ENCODE measurements at regions not wholly inside any gene's neighbourhood (a gene's known extent, or its start where the extent isn't known, plus 50 kb on each side); places are given as distances from the start of the nearest gene placed in this dataset.
"Not testable (repeated sequence)": the region's sequence is repeated elsewhere in the genome, so short reads cannot be mapped to it uniquely, and the experiment has no call there.

- DNase-seq: not testable (repeated sequence)
Measured at GRCh38 chr5:82944267-82944666, 132.9 kb downstream of the TMEM167A start.

- DNase-seq: no peak
Measured at GRCh38 chr5:82942083-82942881, 134.9 kb downstream of the TMEM167A start.

GRCh38 chr5:82938901-82939725 is 138.1 kb downstream of the TMEM167A start:
- DNase-seq: no peak

DNA sequence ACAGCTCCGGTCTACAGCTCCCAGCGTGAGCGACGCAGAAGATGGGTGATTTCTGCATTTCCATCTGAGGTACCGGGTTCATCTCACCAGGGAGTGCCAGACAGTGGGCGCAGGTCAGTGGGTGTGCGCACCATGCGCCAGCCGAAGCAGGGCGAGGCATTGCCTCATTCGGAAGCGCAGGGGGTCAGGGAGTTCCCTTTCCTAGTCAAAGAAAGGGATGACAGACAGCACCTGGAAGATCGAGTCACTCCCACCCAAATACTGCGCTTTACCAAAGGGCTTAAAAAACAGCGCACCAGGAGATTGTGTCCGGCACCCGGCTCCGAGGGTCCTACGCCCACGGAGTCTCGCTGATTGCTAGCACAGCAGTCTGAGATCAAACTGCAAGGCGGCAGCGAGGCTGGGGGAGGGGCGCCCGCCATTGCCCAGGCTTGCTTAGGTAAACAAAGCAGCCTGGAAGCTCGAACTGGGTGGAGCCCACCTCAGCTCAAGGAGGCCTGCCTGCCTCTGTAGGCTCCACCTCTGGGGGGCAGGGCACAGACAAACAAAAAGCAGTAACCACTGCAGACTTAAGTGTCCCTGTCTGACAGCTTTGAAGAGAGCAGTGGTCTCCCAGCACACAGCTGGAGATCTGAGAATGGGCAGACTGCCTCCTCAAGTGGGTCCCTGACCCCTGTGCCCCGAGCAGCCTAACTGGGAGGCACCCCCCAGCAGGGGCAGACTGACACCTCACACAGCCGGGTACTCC is 144.5 kb downstream of the TMEM167A start:
- DNase-seq: not testable (repeated sequence)

DNA sequence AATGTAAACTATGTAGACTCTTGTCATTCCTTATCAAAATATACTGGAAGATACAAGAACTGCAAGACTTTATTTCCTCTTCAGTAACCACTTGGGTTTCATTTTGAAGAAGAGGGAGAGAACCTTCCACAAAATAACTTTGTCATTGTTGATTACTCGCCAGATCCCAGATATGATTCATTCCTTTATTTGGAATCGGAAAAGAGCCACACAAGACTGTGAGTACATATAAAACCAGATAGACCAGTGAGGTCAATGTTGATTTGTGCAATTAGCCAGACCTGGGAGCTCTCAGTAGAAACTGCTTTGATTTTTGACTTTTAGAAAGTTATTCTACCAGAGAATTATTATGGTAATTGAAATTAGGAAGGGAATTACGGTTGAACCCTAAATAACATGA is 146.1 kb downstream of the TMEM167A start:
- DNase-seq: no peak

DNA sequence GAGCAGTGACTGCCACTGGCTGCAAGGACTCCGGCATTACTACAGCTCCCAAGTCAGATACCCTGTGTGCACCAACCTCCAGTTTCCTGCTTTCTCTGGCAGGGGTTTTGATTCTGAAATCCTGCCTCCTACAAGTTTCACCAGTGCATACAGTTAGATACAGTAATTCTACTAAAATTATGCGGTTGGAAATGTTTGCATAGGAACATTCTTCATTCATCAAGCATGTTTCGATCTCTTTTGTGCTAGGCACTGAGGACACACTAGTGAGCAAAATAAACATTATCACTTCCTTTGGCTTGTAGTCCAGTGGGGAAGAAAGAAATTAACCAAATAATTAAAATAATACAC is 152.2 kb downstream of the TMEM167A start:
- DNase-seq: no peak

GRCh38 chr5:82924226-82925060 is 152.8 kb downstream of the TMEM167A start:
- DNase-seq: no peak

GRCh38 chr5:82922086-82922734 is 155.0 kb downstream of the TMEM167A start:
- DNase-seq: no peak

DNA sequence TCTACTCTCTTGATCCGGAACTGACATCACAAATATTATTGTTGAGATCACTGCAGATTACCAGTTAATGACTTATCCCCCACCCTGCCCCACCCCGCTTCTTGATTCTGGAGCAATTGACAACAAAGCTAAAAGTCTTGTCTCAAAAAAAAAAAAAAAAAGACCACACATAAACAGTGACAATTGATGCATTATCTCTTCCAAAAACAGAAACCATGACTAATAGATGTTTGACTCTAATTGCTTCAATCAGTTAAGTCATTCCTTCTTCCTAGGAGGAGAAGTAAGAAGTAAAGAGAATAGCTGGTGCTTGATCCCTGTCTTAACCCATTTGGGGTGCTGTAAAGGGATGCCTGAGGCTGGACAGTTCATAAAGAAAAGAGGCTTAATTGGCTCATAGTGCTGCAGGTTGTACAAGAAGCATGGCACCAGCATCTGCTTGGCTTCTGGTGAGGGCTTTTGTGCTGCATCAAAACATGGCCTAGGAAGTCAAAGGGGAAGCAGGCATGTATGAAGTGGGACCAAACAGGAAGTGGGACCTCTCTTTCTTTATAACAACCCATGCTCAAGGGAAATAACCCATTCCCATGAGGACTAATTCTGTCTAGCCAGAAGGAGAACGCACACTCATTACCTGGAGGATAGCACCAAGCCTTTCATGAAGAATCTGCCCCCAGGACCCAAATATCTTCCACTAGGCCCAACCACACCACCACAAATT is 158.7 kb downstream of the TMEM167A start:
- no peak for DNase-seq

DNA sequence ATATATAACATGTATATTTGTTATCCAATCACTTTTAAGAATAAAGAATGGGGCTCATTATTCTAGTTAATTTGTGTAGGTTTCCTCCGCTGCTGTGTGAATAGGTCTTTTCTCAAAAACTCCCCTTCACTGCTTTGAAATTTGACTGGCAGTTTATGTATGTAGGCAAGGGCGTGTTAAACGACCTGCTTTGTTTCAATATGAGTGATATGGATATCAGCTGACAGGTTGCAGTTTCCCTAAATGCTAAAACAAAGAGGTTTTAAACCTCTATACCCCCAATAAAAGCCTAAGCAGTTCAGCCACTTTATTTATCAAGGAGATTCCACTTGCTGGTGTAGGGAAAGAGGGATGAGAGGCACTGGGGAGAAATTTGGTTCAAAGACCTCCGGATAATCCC is 159.6 kb downstream of the TMEM167A start:
- DNase-seq: no peak

DNA sequence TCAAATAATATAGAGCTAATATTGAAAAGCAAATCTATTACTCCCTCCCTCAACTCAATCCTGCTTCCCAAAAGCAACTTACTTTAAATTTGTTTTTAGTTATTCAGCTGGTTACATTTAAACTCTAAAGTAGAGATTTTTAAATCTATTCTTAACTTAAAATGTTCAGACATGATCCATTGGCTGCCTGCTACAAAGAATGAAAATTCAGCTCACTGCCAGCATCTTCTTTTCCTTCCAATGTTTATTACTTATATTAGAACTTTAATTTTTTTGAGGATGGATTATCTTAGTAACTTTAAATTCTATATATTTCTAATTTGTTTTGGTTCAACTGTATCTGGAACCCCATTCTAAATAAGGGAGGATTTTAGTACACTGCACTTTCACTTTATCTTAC is 163.2 kb downstream of the TMEM167A start:
- DNase-seq: no peak

- no peak for DNase-seq
Measured at GRCh38 chr5:82912462-82912861, 164.7 kb downstream of the TMEM167A start.

- DNase-seq: no peak
Measured at GRCh38 chr5:82911910-82912309, 165.3 kb downstream of the TMEM167A start.

- DNase-seq: no peak
Measured at GRCh38 chr5:82910905-82911304, 166.3 kb downstream of the TMEM167A start.

GRCh38 chr5:82910491-82910890 is 166.7 kb downstream of the TMEM167A start:
- DNase-seq: no peak

DNA sequence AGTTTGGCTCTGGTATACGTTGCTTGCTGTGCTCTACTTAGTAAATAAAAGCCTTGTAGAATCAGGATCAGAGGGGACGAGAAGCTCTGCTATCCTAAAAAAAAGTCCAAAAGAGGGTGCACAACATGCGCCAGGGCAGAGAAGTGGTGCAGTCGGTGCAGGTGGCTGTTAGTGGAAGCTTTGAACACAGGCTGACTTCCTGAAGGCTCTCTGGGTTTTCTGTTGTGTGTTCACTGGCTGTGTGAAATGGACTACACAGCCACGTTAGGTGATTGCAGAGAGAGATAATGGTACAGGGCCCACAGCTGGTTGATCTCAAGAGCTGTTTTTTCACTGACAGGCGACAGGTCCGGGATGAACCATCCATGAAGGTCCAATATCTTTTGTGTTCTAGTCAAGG is 167.4 kb downstream of the TMEM167A start:
- no peak for DNase-seq

DNA sequence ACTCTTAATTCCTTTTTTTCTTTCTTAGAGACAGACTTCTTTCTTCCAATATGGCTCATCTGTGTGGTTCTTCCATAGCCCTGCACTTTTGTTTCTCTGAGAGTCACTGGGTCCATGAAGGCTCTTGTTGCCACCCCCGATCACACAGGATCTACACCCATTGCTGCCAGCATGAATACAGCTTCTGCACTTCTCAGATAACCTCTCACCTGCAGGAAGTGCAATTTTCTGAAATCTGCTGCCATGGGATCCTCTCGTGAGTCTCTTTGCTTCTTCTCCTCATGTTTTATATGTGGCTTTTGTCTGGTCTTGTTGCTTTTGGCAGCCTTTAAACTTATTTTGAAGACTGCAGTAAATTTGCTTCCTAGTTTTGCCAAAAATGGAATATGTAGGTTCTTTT is 171.2 kb downstream of the TMEM167A start:
- no peak for DNase-seq

DNA sequence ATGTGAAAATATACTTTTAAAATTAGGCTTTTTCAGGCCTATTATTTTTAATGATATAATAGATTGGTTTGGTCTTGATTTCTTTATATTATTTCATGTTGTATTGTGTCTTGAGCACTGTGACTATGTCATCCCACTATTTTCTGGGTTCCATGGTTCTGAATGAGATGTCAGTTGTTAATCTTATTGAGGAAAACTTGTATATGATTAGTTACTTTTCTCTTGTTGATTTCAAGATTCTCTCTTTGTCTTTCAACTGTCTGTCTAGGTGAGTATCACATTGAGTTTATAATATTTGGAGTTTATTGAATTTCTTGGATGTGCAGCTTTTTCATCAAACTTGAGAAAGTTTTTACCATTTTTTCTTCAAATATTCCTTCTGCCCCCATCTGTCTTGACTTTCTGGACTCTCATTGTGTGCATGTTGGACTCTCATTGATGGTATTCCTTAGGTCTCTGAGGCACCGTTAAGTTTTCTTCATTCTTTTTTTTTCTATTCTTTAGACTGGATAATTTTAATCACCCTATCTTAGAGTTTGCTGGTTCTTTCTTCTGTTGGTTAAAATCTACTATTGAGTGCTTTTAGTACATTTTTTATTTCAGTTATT is 175.8 kb downstream of the TMEM167A start:
- DNase-seq: no peak

- no peak for DNase-seq
Measured at GRCh38 chr5:82894716-82895115, 182.5 kb downstream of the TMEM167A start.

GRCh38 chr5:82889088-82889487 is 188.1 kb downstream of the TMEM167A start:
- no peak for DNase-seq

DNA sequence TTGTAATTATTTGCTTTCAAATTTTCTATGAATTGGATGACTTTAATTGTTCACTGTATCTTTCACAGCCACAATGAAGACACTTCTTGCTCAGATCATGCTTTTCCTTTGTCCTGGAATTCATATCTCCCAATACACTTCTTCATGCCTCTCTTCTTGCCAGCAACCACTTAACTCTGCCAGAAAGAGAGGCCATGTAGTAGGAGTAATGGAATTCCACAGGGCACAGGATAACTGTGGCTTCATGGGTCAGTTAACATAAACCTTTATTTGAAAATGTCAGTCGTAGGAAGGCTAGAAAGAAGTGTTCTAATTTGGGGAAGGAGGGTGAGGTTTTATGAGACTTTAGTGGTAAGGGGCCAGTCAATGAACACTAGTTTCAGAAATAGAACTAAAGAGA is 190.3 kb downstream of the TMEM167A start:
- no peak for DNase-seq
